AG04450 (cell line): ENCODE measurements at regions not wholly inside any gene's neighbourhood (a gene's known extent, or its start where the extent isn't known, plus 50 kb on each side); places are given as distances from the start of the nearest gene placed in this dataset.
A peak's percentile ranks its signal among the peaks of the same experiment; 100 is the strongest.

ENCODE experiments used
- CTCF ChIA-PET: fragments of 300-600, 350-600 bp; formaldehyde crosslinking; extraction: SDS; loops from one replicate; lab custom pipeline; 2022; ENCODE audit warnings: antibody characterized with exemption, inconsistent platforms; lab: Charles Lee
- POLR2A ChIA-PET: fragments of 350-600 bp; formaldehyde crosslinking; extraction: SDS; loops from one replicate; lab custom pipeline; 2021; ENCODE audit warnings: antibody characterized with exemption, inconsistent platforms; lab: Yijun Ruan, JAX
- DNase-seq: peaks from one replicate; pipeline ENCODE4 v3.0.0-alpha.2; 2011; ENCODE audit warnings: low read depth, low spot score
- H3K27ac ChIP-seq: one replicate; pipeline ENCODE4 v1.5.1; 2012; ENCODE audit warnings: low read depth, low read length, control low read depth
- H3K27me3 ChIP-seq: one replicate; pipeline ENCODE4 v1.6.0; 2012; ENCODE audit warnings: low read length; ENCODE audit not compliant: control insufficient read depth, insufficient read depth
- H3K4me3 ChIP-seq: 2 replicates; pipeline ENCODE4 v1.5.1; 2011; ENCODE audit warnings: mild to moderate bottlenecking, low read depth, low read length, control low read depth
- H3K9me3 ChIP-seq: 2 replicates; pipeline ENCODE4 v1.5.1; 2012; ENCODE audit warnings: low read length; ENCODE audit not compliant: control insufficient read depth, insufficient read depth
- TF ChIP-seq, protein P1 (sequence below): IDR thresholded peaks from 2 replicates; pipeline ENCODE4 v1.5.1; 2011; ENCODE audit warnings: low read depth, low read length, control low read depth, inconsistent platforms

GRCh38 chr18:69257861-69258458 is 142.7 kb upstream of the DOK6 start:
- POLR2A ChIA-PET: no interaction called here
- Histone ChIP-seq H3K4me3 (no peak overlapping the region), H3K9me3 (no peaks in the 10 kb centered on the region), H3K27me3 (no peaks in the 10 kb centered on the region), H3K27ac (no peak overlapping the region)
- DNase-seq: peak; percentile 16
- CTCF ChIA-PET: no interaction called here
- TF ChIP-seq, protein P1, sequence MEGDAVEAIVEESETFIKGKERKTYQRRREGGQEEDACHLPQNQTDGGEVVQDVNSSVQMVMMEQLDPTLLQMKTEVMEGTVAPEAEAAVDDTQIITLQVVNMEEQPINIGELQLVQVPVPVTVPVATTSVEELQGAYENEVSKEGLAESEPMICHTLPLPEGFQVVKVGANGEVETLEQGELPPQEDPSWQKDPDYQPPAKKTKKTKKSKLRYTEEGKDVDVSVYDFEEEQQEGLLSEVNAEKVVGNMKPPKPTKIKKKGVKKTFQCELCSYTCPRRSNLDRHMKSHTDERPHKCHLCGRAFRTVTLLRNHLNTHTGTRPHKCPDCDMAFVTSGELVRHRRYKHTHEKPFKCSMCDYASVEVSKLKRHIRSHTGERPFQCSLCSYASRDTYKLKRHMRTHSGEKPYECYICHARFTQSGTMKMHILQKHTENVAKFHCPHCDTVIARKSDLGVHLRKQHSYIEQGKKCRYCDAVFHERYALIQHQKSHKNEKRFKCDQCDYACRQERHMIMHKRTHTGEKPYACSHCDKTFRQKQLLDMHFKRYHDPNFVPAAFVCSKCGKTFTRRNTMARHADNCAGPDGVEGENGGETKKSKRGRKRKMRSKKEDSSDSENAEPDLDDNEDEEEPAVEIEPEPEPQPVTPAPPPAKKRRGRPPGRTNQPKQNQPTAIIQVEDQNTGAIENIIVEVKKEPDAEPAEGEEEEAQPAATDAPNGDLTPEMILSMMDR: no peak

DNA sequence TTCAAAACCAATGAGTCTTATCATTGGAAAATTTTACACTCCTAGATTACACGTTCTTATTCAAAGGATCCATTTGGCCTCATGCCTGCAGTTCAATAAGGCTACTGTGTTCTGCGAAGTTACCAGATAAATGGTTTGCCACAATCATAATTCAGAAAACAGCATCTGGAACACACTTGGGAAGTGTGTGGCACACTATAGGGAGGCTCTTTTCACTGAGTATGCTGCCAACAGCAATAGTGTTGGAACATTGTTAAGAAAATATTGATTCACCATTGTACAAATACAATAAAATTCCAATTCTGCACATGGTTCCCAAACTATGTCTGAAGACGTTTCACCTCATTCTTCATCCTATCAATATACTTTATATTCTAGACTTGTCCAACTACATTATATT is 141.4 kb upstream of the DOK6 start:
- ChIA-PET POLR2A (no interaction called here), CTCF (no interaction called here)

GRCh38 chr18:69261406-69261805 is 139.3 kb upstream of the DOK6 start:
- DNase-seq: no peak
- no peak overlapping the region for H3K27ac ChIP-seq
- no peaks in the 10 kb centered on the region for H3K27me3 ChIP-seq
- CTCF ChIA-PET: no interaction called here
- H3K9me3 ChIP-seq: no peaks in the 10 kb centered on the region
- POLR2A ChIA-PET: no interaction called here
- no peak overlapping the region for H3K4me3 ChIP-seq
- TF ChIP-seq, protein P1: no peak

More for the DNA sequence above, 141.4 kb upstream of the DOK6 start:
- Histone ChIP-seq H3K4me3 (no peak overlapping the region), H3K27me3 (no peaks in the 10 kb centered on the region), H3K27ac (no peak overlapping the region), H3K9me3 (no peaks in the 10 kb centered on the region)
- no peak for DNase-seq
- TF ChIP-seq, protein P1: no peak

DNA sequence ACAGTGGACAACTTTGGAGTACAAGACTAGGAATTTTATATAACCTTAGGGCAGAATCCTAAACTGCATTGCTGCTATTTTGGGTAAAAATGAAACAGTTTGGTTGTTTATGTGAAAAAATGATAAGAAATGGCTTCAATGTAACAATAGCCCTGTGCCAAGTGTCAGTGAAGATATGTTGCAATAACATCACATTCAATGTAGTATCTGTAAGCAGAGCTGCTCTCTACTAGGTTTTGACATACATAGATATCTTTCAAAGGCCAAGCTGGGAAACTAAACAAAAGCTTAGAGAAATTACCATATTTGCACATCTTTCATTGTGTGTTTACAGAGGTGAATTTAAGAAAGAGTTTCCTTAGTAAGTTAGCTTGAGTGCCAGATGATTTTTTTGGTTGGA is 135.0 kb upstream of the DOK6 start:
- CTCF ChIA-PET: no interaction called here
- no peak overlapping the region for H3K27ac ChIP-seq
- no peak overlapping the region for H3K4me3 ChIP-seq
- TF ChIP-seq, protein P1: no peak
- no peak for DNase-seq
- H3K27me3 ChIP-seq: no peaks in the 10 kb centered on the region
- POLR2A ChIA-PET: no interaction called here
- no peaks in the 10 kb centered on the region for H3K9me3 ChIP-seq

DNA sequence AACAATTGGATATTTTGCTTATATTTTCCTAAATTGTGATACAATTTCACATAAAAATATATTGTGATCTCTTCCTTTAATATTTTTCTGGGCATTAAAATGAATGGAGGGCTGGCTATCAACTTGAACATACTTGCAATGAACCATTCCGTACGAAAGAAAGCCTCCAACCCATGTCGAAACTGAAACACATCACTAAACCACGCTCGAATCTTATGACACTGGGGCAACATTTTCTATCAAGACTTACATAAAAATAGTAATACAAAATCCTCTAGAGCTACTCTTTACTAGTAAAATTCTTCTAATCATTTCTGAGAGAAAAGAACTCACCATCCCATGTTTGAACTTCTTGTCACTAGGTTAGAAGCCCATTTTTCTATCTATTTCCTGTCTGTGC is 132.8 kb upstream of the DOK6 start:
- H3K9me3 ChIP-seq: no peaks in the 10 kb centered on the region
- TF ChIP-seq, protein P1: no peak
- ChIA-PET CTCF (no interaction called here), POLR2A (no interaction called here)
- no peak overlapping the region for H3K27ac ChIP-seq
- no peaks in the 10 kb centered on the region for H3K27me3 ChIP-seq
- DNase-seq: no peak
- no peak overlapping the region for H3K4me3 ChIP-seq
